Stimulated activated CD4-positive, alpha-beta T cell treated with anti-CD3 and anti-CD28 coated beads, Interleukin-12 subunit alpha, Interleukin-12 subunit beta, amount 100 ng/mL, for 48 hours (primary cell): ENCODE measurements at regions not wholly inside any gene's neighbourhood (a gene's known extent, or its start where the extent isn't known, plus 50 kb on each side); places are given as distances from the start of the nearest gene placed in this dataset.

Experiments used
- DNase-seq, 3 donors: peaks; one replicate each; pipeline ENCODE4 v3.0.0-alpha.2; 2020; ENCODE audit warnings: low read depth in 2 of 3, low spot score in 1 of 3

GRCh38 chr9:99326917-99327189 is 104.8 kb downstream of the SEC61B start:
- no peak for DNase-seq

GRCh38 chr9:99327667-99328066 is 105.6 kb downstream of the SEC61B start:
- no peak for DNase-seq

GRCh38 chr9:99335280-99335679 is 113.2 kb downstream of the SEC61B start:
- DNase-seq = no peak

- no peak for DNase-seq
Observed at GRCh38 chr9:99336005-99336404, 113.9 kb downstream of the SEC61B start.

- no peak for DNase-seq
Observed at GRCh38 chr9:99336531-99336930, 114.4 kb downstream of the SEC61B start.

GRCh38 chr9:99340281-99340680 is 118.2 kb downstream of the SEC61B start:
- DNase-seq = no peak

GRCh38 chr9:99341686-99342085 is 119.6 kb downstream of the SEC61B start:
- DNase-seq = no peak

GRCh38 chr9:99345451-99345850 is 123.4 kb downstream of the SEC61B start:
- no peak for DNase-seq

GRCh38 chr9:99345942-99346341 is 123.9 kb downstream of the SEC61B start:
- DNase-seq = no peak

GRCh38 chr9:99347568-99347967 is 125.5 kb downstream of the SEC61B start:
- no peak for DNase-seq

GRCh38 chr9:99348289-99348688 is 126.2 kb downstream of the SEC61B start:
- DNase-seq = no peak

- no peak for DNase-seq
Observed at GRCh38 chr9:99349870-99350269, 127.8 kb downstream of the SEC61B start.

- DNase-seq = no peak
Observed at GRCh38 chr9:99350461-99350860, 128.4 kb downstream of the SEC61B start.

GRCh38 chr9:99351647-99352046 is 129.6 kb downstream of the SEC61B start:
- no peak for DNase-seq

GRCh38 chr9:99352826-99353225 is 130.7 kb downstream of the SEC61B start:
- DNase-seq = no peak

GRCh38 chr9:99353408-99353807 is 131.3 kb downstream of the SEC61B start:
- no peak for DNase-seq

- no peak for DNase-seq
Observed at GRCh38 chr9:99354104-99354503, 132.0 kb downstream of the SEC61B start.

GRCh38 chr9:99356512-99356971 is 134.5 kb downstream of the SEC61B start:
- DNase-seq = no peak

- DNase-seq = no peak
Observed at GRCh38 chr9:99357575-99357974, 135.5 kb downstream of the SEC61B start.

GRCh38 chr9:99358668-99359067 is 136.6 kb downstream of the SEC61B start:
- DNase-seq = no peak

- no peak for DNase-seq
Observed at GRCh38 chr9:99359336-99359735, 137.3 kb downstream of the SEC61B start.

- DNase-seq = no peak
Observed at GRCh38 chr9:99360026-99360425, 137.9 kb downstream of the SEC61B start.

GRCh38 chr9:99361817-99362216 is 139.7 kb downstream of the SEC61B start:
- no peak for DNase-seq

GRCh38 chr9:99362321-99362720 is 140.2 kb downstream of the SEC61B start:
- no peak for DNase-seq
